Dermis microvascular lymphatic vessel endothelial cell (primary cell): ENCODE measurements at regions not wholly inside any gene's neighbourhood (a gene's known extent, or its start where the extent isn't known, plus 50 kb on each side); places are given as distances from the start of the nearest gene placed in this dataset.
"Not testable (repeated sequence)": the region's sequence is repeated elsewhere in the genome, so short reads cannot be mapped to it uniquely, and the experiment has no call there.

Experiments
- DNase-seq, 2 donors: peaks; one replicate each; pipeline versions ENCODE4 v3.0.0 to v3.0.0-alpha.2; 2010; ENCODE audit warnings: low read depth in 2 of 2

DNA sequence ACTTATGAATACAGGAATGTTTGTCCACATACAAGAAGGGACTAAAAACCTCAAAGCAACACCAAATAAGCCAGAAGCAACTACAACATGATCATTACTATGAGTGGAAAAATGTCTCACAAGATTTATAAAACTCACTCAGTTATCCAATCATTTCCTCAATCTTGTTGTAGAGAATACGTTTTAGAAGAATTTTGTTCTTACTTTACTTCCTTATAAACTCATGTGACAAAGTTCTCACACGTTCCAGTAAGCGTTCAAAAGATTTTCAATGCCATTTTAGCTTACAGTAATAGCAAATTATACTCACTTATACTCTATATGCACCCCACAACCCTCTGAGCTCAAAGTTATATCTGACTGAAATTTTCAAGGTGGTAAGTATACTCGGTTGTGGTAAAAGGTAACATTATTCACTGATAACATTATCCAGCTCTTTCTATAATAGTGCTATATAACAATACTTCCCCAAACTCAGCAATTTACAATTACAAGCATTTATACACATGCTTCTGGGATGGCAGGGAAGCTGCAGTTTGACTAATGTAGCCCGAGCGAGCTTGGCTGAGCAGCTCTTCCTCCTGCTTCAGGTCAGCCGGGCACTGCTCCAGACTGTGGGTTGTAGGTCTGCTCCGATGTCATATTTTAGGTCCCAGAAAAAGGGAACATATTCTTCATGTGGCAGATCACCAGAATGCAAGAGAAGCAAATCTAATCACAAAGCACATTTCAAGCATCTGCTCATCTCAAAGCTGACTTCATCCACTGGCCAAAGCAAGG is 226.3 kb downstream of the RCHY1 start:
- DNase-seq = no peak

DNA sequence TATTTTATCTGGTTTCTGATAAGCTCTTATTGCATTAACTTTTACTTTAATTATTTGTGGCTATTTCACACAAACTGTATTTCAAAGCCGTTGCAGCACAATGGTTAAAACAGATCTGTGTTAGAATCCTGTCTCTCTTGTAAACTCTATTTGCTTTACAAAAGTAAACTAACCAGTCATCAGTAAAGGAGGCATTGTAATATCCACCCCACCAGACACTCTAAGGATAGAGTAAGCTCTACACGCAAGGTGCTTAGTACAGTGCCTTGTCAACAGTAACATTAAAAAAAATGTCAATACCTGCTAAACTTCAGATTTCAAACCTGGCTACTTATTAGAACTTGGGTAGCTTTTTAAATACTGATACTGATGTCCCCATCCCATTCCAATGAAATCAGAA is 228.4 kb downstream of the RCHY1 start:
- DNase-seq = no peak

GRCh38 chr4:75284831-75285230 is 229.4 kb downstream of the RCHY1 start:
- no peak for DNase-seq

DNA sequence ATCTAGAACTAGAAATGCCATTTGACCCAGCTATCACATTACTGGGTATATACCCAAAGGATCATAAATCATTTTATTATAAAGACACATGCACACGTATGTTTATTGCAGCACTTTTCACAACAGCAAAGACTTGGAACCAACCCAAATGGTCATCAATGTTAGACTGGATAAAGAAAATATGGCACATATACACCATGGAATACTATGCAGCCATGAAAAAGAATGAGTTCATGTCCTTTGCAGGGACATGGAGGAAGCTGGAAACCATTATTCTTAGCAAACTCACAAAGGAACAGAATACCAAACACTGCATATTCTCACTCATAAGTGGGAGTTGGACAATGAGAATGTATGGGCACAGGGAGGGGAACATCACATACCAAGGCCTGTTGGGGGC is 233.7 kb downstream of the RCHY1 start:
- DNase-seq = not testable (repeated sequence)

- no peak for DNase-seq
These were observed 254.9 kb downstream of the RCHY1 start for GRCh38 chr4:75259306-75259705.

GRCh38 chr4:75255261-75255660 is 258.9 kb downstream of the RCHY1 start:
- no peak for DNase-seq

DNA sequence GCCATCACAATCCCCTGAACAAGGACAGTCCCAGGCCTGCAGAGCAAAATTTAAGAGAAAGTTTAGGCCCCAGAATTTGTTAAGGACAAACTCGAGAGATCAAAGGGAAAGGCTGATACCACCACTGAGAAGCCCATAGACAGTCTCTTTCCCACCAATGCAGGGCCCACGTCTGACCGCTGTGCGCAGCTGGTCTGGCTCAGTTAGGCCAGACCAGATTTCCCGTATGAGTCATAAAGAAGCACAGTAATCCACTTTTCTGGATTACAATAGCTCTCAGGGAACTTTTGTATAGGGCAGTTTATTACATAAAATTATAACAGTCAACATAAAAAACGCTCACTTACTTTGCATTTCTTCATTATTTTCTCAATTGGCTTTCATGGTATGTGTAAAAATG is 259.5 kb downstream of the RCHY1 start:
- peak in 1 of 2 donors; percentile 26 for DNase-seq

DNA sequence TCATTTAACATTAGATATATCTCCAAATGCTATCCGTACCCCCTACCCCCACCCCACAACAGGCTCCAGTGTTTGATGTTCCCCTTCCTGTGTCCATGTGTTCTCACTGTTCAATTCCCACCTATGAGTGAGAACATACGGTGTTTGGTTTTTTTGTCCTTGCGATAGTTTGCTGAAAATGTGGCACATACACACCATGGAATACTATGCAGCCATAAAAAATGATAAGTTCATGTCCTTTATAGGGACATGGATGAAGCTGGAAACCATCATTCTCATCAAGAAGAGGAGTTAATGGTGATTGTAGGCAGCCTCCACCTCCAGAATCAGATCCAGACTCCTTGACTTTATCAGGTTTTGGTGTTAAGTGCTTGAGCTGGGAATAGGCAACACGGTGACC is 261.1 kb downstream of the RCHY1 start:
- not testable (repeated sequence) for DNase-seq

DNA sequence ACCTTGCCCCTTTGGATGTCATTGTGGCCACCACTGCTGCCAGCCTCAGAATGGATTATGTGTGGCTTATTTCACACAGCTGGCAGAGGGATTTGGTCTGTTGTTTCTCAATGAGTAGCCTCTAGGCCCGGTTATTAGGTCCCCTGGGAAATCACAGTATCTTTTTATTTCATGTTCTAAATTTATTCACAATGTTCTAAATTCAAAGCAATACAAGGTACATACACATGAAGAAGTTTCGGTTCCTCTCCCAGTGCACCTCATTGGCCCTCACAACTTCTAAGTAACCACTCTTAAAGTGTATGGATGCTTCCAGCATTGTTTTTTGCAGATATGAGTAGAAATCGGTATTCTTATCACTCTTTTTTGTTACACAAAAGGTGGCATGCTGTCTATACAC is 262.7 kb downstream of the RCHY1 start:
- no peak for DNase-seq

- peak in 1 of 2 donors; percentile 21 for DNase-seq
These were observed 264.5 kb downstream of the RCHY1 start for GRCh38 chr4:75249739-75250138.

GRCh38 chr4:75248770-75249407 is 265.3 kb downstream of the RCHY1 start:
- peak in 1 of 2 donors; percentile 77 for DNase-seq

DNA sequence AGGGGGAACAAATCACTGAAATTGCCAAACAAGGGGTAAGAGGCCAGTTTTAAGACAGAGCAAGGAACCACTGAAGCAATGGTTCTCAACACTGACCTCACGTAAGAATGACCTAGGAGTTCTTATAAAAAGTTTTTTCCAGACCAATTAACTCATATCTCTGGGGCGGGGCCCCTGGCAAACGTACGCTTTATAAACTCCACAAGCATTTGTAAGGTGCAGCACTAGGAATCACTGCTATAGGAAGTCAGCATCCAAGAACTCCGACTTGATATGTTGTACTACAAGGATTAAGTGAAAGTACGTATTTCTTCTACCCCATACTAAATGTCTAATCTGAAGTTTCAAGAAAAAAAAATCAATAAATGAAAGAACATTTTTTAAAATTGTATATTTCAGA is 269.9 kb downstream of the RCHY1 start:
- DNase-seq = no peak

DNA sequence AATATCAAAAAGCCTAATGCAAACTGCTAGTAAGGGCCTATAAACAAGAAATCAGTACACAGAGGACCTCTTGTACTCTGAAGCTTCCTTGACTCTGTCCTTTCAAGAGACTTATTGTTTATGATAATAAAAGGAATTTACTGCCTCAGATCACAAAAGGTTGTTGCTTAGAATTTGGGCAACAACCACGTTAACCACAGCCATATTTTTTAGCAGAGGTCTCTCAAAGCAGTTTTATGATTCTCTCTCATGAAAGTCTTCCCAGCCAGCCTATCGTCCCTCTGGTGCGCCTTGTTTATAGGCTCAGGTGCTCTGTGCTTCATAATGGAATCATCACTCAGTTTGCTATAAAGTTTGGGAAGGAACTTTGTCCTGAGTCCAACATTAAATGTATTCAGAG is 270.6 kb downstream of the RCHY1 start:
- no peak for DNase-seq

- DNase-seq = no peak
These were observed 278.7 kb downstream of the RCHY1 start for GRCh38 chr4:75235359-75235951.

GRCh38 chr4:75232546-75232945 is 281.7 kb downstream of the RCHY1 start:
- DNase-seq = no peak

DNA sequence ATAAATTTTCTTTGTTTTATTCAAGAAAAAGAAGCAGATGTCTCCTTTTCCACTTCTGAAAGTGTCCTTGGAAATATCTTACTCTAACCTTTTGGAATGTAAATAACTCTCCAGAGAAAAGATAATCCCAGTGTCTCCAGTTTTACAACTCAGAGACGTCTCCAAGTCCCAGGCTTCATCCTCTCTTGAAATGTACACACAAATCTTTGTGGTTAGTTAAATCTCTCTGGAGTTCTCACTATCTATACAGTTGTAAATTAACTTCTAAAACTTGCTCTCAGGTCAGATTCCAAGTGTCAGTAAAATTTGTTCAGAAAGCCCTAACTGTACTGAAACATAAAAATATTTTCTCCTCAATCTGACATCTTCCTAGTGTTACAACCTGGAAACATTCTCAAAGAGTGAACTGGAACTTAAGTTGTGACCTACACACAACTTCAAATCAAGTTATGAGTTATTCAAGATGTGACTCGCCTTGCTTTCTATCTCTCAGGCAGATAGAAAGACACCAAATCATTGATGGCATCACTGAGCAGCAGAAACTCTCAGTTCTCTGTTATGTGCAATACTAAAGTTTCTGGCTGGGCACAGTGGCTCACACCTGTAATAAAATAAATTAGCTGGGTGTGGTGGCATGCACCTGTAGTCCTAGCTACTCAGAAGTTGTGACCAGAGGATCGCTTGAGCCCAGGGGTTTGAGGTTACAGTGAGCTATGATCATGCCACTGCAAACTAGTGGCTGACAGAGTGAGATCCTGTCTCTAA is 284.2 kb downstream of the RCHY1 start:
- DNase-seq = no peak

GRCh38 chr4:75213480-75213879 is 280.6 kb downstream of the PARM1 start:
- no peak for DNase-seq

DNA sequence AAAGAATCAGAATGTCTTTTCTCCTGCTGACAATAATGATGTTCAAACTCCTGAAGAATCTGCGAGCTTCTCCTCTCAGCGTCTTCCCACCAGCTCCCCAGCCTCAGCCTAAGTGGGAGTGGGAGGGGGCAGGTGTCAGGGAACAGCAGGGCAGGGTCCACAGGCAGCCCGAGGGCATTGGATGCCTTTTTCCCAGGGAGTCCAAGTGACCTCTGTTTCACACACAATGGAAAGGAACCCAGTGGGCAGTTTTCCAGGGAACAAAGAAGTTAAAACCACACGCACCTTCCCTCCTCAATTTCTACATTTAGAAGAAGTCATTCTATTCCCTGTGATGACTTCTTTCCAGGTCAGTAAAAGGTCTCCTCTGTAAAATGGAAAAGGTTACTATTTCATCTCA is 278.5 kb downstream of the PARM1 start:
- DNase-seq = peak in 1 of 2 donors; percentile 37

GRCh38 chr4:75207902-75208301 is 275.0 kb downstream of the PARM1 start:
- no peak for DNase-seq

GRCh38 chr4:75195111-75195510 is 262.2 kb downstream of the PARM1 start:
- no peak for DNase-seq

- DNase-seq = no peak
These were observed 261.3 kb downstream of the PARM1 start for GRCh38 chr4:75194180-75194579.

GRCh38 chr4:75192182-75192581 is 259.3 kb downstream of the PARM1 start:
- not testable (repeated sequence) for DNase-seq
